ELF-1 (cell line): ENCODE measurements at regions not wholly inside any gene's neighbourhood (a gene's known extent, or its start where the extent isn't known, plus 50 kb on each side); places are given as distances from the start of the nearest gene placed in this dataset.
"Not testable (repeated sequence)": the region's sequence is repeated elsewhere in the genome, so short reads cannot be mapped to it uniquely, and the experiment has no call there.

ENCODE experiments used
- DNase-seq: peaks from one replicate; pipeline ENCODE4 v3.0.0-alpha.2; 2016; ENCODE audit warnings: low read depth, low spot score

GRCh38 chr1:106393046-106393445 is 663.4 kb upstream of the PRMT6 start:
- DNase-seq, result no peak

- no peak for DNase-seq
Observed at GRCh38 chr1:106396020-106396419, 660.5 kb upstream of the PRMT6 start.

- DNase-seq, result no peak
Observed at GRCh38 chr1:106398391-106398790, 658.1 kb upstream of the PRMT6 start.

GRCh38 chr1:106406114-106406513 is 650.4 kb upstream of the PRMT6 start:
- no peak for DNase-seq

GRCh38 chr1:106412321-106412720 is 644.2 kb upstream of the PRMT6 start:
- not testable (repeated sequence) for DNase-seq

GRCh38 chr1:106435269-106435668 is 621.2 kb upstream of the PRMT6 start:
- no peak for DNase-seq

GRCh38 chr1:106439475-106439874 is 617.0 kb upstream of the PRMT6 start:
- no peak for DNase-seq

- no peak for DNase-seq
Observed at GRCh38 chr1:106447466-106447865, 609.0 kb upstream of the PRMT6 start.

- no peak for DNase-seq
Observed at GRCh38 chr1:106456832-106457231, 599.6 kb upstream of the PRMT6 start.

GRCh38 chr1:106457368-106457767 is 599.1 kb upstream of the PRMT6 start:
- no peak for DNase-seq

- no peak for DNase-seq
Observed at GRCh38 chr1:106458866-106459265, 597.6 kb upstream of the PRMT6 start.

GRCh38 chr1:106459418-106459817 is 597.1 kb upstream of the PRMT6 start:
- no peak for DNase-seq

- no peak for DNase-seq
Observed at GRCh38 chr1:106465666-106466065, 590.8 kb upstream of the PRMT6 start.

GRCh38 chr1:106480629-106481028 is 575.8 kb upstream of the PRMT6 start:
- DNase-seq, result no peak

- DNase-seq, result no peak
Observed at GRCh38 chr1:106492880-106493279, 563.6 kb upstream of the PRMT6 start.

GRCh38 chr1:106494646-106495045 is 561.8 kb upstream of the PRMT6 start:
- DNase-seq, result no peak

- DNase-seq, result no peak
Observed at GRCh38 chr1:106498238-106498637, 558.2 kb upstream of the PRMT6 start.

GRCh38 chr1:106502659-106503058 is 553.8 kb upstream of the PRMT6 start:
- DNase-seq, result no peak

- DNase-seq, result no peak
Observed at GRCh38 chr1:106515375-106515774, 541.1 kb upstream of the PRMT6 start.

- DNase-seq, result no peak
Observed at GRCh38 chr1:106517224-106517623, 539.2 kb upstream of the PRMT6 start.

GRCh38 chr1:106523497-106523896 is 533.0 kb upstream of the PRMT6 start:
- DNase-seq, result no peak

GRCh38 chr1:106524631-106525030 is 531.8 kb upstream of the PRMT6 start:
- no peak for DNase-seq

- no peak for DNase-seq
Observed at GRCh38 chr1:106526650-106527049, 529.8 kb upstream of the PRMT6 start.

- DNase-seq, result no peak
Observed at GRCh38 chr1:106534612-106535011, 521.9 kb upstream of the PRMT6 start.

- no peak for DNase-seq
Observed at GRCh38 chr1:106536741-106537140, 519.7 kb upstream of the PRMT6 start.
